ENCODE measurements at regions not wholly inside any gene's neighbourhood (a gene's known extent, or its start where the extent isn't known, plus 50 kb on each side); places are given as distances from the start of the nearest gene placed in this dataset.
"Not testable (repeated sequence)": the region's sequence is repeated elsewhere in the genome, so short reads cannot be mapped to it uniquely, and the experiment has no call there.

GRCh38 chr15:28772857-28773256 is 60.6 kb upstream of the GOLGA8M start:
- H3K4me1 ChIP-seq (ENCODE audit: control insufficient read depth in 1 of 2, insufficient read depth in 2 of 2, low read length in 2 of 2); BruUV-seq (replicated peaks); H3K79me2 ChIP-seq (ENCODE audit: insufficient read depth, low read length); H3K4me3 ChIP-seq (replicated peaks in 1 of 2; ENCODE audit: low read depth in 1 of 2, low read length in 2 of 2); H3K9ac ChIP-seq (ENCODE audit: low read length); CTCF ChIA-PET; ATAC-seq; H2AFZ ChIP-seq (ENCODE audit: low read depth, low read length, poor library complexity, severe bottlenecking); H3K9me2 ChIP-seq (ENCODE audit: insufficient read depth); intact Hi-C loops (cut with micrococcal nuclease); POLR2A ChIA-PET; H3K27ac ChIP-seq (ENCODE audit: low read depth, low read length); H3K9me3 ChIP-seq (ENCODE audit: control insufficient read depth in 1 of 2, insufficient read depth in 1 of 2, low read depth in 1 of 2, low read length in 2 of 2); H3K36me3 ChIP-seq (ENCODE audit: control insufficient read depth in 1 of 2, insufficient read depth in 2 of 2, low read length in 2 of 2); RAD21 ChIA-PET (ENCODE audit: low non-redundant PET in 1 of 2, low total read pairs in 2 of 2, uncharacterized antibody in 2 of 2, unreplicated experiment in 2 of 2); H4K20me1 ChIP-seq (ENCODE audit: insufficient read depth); H3K27me3 ChIP-seq (ENCODE audit: insufficient read depth, low read length); H3K4me2 ChIP-seq (ENCODE audit: low read length); DNase-seq (ENCODE audit: low read depth, low spot score): not testable (repeated sequence)

Measured in HCT116 (cell line).